Activated naive CD8-positive, alpha-beta T cell treated with anti-CD3 and anti-CD28 coated beads for 36 hours (primary cell): ENCODE measurements at regions not wholly inside any gene's neighbourhood (a gene's known extent, or its start where the extent isn't known, plus 50 kb on each side); places are given as distances from the start of the nearest gene placed in this dataset.
A peak's percentile ranks its signal among the peaks of the same experiment; 100 is the strongest.
"Not testable (repeated sequence)": the region's sequence is repeated elsewhere in the genome, so short reads cannot be mapped to it uniquely, and the experiment has no call there.

Experiments
- DNase-seq: peaks from one replicate; pipeline ENCODE4 v3.0.0; 2021
- H3K27ac Mint-ChIP-seq: one replicate; pipeline ENCODE4 v1.8.0; 2022; ENCODE audit warnings: mild to moderate bottlenecking, moderate library complexity, mixed read lengths
- H3K27me3 Mint-ChIP-seq: one replicate; pipeline ENCODE4 v1.8.0; 2022; ENCODE audit warnings: mild to moderate bottlenecking, mixed read lengths
- H3K36me3 Mint-ChIP-seq: one replicate; pipeline ENCODE4 v1.8.0; 2021; ENCODE audit warnings: mild to moderate bottlenecking, mixed read lengths
- H3K4me1 Mint-ChIP-seq: one replicate; pipeline ENCODE4 v1.8.0; 2021; ENCODE audit warnings: mixed read lengths
- H3K4me3 Mint-ChIP-seq: one replicate; pipeline ENCODE4 v1.8.0; 2022; ENCODE audit warnings: mild to moderate bottlenecking, moderate library complexity, mixed read lengths
- H3K9me3 Mint-ChIP-seq: one replicate; pipeline ENCODE4 v1.8.0; 2022; ENCODE audit warnings: mixed read lengths

DNA sequence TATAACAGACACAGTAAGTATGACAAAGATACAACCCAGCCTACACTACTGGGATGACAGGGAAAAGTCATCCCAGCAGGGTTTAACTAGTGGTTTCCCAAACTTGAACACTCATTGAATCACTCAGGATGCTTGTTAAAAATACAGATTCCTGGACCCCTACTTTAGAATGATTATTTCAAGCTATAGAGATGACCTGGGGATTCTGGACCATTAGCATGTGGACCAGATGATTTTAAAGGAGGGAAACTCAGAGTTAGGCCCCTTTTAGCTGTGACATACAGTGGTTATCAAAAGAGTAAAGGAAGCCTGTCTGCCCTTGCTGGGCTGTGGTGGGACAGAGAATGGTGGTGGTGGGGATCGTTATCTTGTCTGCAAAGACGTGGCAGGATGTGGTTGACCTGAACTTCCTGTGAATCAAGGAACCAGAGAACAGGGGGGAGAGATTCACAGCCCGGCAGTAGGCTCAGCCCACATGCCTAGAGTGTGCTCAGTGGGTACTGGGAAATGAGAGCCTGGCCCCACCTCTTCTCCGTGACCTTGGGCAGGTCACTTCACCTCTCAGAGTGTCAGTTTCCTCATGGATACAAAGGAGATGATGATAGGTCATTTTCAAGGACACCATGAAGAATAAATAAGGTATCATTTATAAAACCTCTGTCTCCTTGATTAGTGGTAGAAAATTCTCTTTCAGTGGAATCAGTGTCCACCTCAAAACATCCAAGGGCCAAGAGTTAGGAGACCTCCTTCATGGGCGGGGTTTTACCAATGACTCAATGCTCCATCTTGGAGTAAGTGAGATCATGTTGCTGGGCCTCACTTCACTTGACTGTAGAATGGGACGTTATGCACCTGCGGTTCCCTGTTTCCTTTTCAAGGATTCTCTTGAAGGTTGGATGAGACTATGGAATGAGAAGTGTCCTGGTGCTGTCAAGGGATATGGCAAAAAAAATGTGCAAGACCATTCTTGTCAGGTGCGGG is 306.5 kb downstream of the RPLP1 start:
- peaks cover 22% of the 10 kb centered on the region for H3K9me3 Mint-ChIP-seq
- peak overlapping the region; percentile 89 for H3K27ac Mint-ChIP-seq
- H3K36me3 Mint-ChIP-seq: peaks cover 27% of the 10 kb centered on the region

DNA sequence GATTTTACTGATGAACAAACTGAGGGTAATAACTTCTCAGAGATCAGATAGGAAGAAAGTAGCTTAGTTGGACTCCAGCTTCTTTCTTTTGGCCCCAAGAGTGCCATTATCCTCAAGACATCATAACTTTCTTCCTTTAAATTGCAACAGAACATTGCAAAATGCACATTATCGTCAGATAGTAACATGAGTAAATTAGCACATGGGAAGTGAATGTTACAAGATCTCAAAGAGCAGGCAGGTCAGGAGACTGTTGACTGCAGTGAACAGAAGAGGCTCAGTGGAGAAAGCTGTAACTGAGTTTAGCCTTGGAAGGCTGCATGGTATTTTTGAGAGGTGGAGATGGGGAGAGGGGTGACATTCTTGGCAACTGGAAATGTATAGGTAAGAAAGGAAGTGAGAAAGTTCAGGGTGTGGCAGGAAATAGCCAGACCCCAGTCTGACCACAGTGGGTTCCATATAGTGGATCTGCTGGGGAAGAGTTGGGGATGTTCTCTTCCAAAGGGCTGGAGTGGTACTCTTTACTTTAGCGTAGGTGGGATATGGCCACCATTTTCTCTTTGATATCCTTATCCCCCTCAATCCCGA is 307.7 kb downstream of the RPLP1 start:
- Mint-ChIP-seq H3K9me3 (peaks cover 17% of the 10 kb centered on the region), H3K4me3 (peak overlapping the region; percentile 13), H3K27ac (peak overlapping the region; percentile 89), H3K4me1 (peaks cover 71% of the 10 kb centered on the region), H3K27me3 (peaks cover 3% of the 10 kb centered on the region), H3K36me3 (peaks cover 19% of the 10 kb centered on the region)
- DNase-seq: peak; percentile 41

More for the DNA sequence above, 306.5 kb downstream of the RPLP1 start:
- DNase-seq: peak; percentile 86
- Mint-ChIP-seq H3K4me1 (peaks cover 79% of the 10 kb centered on the region), H3K27me3 (peaks cover 7% of the 10 kb centered on the region), H3K4me3 (peak overlapping the region; percentile 47)

DNA sequence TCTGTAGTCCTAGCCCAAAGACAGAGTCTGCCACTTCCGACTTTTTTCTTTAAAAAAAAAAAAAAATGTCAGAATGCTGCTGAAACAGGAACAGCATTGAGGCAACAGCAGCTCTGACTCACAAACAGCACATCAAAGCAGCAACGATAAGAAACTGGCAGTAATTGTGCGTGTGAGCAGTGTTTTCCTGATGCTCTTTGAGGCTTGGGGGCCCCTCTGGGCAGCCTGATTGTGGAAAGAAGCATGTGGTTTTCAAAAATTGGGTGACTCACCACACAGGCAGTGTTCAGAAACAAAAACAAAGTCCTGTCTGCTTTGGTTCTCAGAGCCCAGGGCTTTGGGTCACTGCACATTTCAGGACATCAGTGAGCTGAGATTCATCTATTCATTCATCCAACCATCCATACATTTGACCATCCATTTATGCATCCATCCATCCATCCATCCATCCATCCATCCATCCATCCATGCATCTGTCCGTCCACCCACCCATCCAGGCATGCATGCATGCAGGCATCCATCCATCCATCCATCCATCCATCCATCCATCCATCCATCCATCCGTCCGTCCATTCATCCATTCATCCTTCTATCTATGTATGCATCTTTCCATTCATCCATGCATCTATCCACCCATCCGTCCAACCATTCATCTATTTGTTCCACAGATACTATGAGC is 308.4 kb downstream of the RPLP1 start:
- H3K9me3 Mint-ChIP-seq: peaks cover 17% of the 10 kb centered on the region
- H3K27me3 Mint-ChIP-seq: peaks cover 3% of the 10 kb centered on the region
- DNase-seq: peak; percentile 84
- H3K4me3 Mint-ChIP-seq: peak overlapping the region; percentile 47
- H3K36me3 Mint-ChIP-seq: peaks cover 16% of the 10 kb centered on the region
- H3K27ac Mint-ChIP-seq: peak overlapping the region; percentile 89
- peaks cover 69% of the 10 kb centered on the region for H3K4me1 Mint-ChIP-seq

DNA sequence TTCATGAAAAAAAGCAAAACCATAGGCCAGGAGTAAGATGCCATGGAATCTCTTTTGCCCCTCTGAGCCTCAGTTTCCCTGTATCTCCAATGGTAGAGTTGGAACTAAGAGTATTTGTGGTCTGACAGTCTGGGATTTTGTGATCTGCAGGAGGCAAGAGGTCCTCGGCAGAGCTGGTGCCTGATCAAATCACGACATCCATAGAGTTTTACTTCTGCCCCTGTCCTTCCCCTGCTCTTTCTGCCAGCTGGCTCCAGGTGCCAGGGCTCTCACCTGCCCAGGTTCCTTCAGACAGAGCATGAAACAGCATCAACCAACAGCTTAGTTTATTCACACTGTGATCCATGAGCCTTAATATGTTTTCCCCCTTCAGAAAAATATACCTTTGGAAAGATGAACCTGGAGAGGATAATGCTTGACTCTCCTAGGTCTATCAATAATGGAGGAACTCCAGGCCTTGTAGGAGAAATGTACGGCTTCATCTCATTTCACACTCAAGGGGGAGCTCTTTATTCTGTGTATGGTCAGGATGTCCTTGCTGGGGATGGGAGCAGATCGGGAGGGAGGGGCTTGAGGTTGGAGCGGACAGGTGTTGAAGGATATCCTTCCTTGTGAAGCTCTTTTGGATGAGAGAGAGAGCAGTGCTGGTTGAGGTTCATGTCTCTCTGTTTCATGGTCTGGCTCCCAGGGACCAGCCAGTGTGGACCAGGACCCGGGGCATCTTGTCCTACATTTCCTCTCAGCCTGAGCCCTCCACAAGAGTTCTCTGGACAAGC is 309.9 kb downstream of the RPLP1 start:
- Mint-ChIP-seq H3K27me3 (peaks cover 3% of the 10 kb centered on the region), H3K9me3 (peaks cover 24% of the 10 kb centered on the region), H3K27ac (peak overlapping the region; percentile 89), H3K36me3 (peaks cover 13% of the 10 kb centered on the region), H3K4me3 (no peak overlapping the region), H3K4me1 (peaks cover 59% of the 10 kb centered on the region)
- DNase-seq: no peak

DNA sequence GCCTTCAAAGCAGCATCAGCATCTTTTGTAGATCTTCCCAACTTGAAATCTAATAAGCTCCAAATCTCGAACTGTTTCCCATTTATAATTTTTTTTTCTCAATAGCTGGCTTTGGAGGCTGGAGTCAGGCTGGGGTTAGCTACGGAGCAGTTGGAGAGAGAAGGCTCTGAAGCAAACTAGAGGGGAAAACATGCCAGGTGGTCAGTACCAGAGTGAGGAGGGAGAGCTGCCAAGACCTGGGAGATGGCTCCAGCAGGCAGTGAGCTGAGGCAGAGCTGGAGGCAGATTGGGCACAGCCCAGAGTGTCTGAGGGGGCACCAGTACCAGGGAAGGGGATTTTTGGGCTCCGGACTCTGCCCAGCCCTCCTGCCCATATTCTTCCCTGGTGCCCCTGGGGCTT is 311.2 kb downstream of the RPLP1 start:
- Mint-ChIP-seq H3K27ac (peak overlapping the region; percentile 42), H3K4me1 (peaks cover 49% of the 10 kb centered on the region), H3K36me3 (peaks cover 13% of the 10 kb centered on the region), H3K9me3 (peaks cover 24% of the 10 kb centered on the region), H3K27me3 (peaks cover 3% of the 10 kb centered on the region), H3K4me3 (no peak overlapping the region)
- DNase-seq: no peak

DNA sequence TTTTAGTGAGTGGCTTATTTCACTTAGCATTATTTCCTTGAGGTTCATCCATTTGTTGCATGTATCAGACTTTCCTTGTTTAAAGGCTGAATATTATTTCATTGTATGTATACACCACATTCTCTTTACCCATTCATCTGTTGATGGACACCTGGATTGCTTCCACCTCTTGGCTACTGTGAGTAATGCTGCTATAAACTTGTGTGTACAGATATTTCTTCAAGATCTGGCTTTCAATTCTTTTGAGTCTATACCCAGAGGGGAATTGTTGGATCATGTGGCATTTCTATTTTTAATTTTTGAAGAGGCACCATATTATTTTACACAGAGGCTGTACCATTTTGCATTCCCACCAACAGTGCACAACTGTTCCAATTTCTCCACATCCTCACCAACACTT is 313.5 kb downstream of the RPLP1 start:
- H3K4me1 Mint-ChIP-seq: peaks cover 33% of the 10 kb centered on the region
- DNase-seq: no peak
- H3K27ac Mint-ChIP-seq: no peak overlapping the region
- no peak overlapping the region for H3K4me3 Mint-ChIP-seq
- H3K9me3 Mint-ChIP-seq: peaks cover 13% of the 10 kb centered on the region
- H3K36me3 Mint-ChIP-seq: peaks cover 5% of the 10 kb centered on the region
- H3K27me3 Mint-ChIP-seq: peaks cover 7% of the 10 kb centered on the region

DNA sequence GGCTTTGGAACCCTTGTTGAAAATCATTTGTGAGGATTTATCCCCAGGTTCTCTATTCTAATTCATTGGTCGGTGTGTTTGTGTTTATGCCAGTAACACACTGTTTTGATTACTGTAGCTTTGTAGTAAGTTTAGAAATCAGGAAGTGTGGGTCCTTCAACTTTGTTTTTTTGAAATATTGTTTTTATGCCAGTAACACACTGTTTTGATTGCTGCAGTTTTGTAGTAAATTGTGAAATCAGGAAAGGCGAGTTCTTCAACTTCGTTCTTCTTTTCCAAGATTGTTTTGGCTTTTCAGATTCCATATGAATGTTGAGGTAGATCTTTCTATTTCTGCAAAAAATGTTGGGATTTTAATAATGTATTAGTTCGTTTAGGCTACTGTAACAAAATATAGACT is 314.6 kb downstream of the RPLP1 start:
- Mint-ChIP-seq H3K27me3 (peaks cover 14% of the 10 kb centered on the region), H3K36me3 (no peaks in the 10 kb centered on the region)

DNA sequence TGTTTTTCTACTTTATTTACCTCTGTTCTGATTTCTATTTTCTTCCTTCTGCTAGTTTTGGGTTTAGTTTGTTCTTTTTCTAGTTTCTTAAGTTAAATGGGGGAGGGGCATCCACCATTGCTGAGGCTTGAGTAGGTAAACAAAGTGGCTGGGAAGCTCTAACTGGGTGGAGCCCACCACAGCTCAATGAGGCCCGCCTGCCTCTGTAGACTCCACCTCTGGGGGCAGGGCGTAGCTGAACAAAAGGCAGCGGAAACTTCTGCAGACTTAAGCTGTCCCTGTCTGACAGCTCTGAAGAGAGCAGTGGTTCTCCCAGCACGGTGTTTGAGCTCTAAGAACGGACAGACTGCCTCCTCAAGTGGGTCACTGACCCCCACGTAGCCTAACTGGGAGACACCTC is 316.7 kb downstream of the RPLP1 start:
- H3K9me3 Mint-ChIP-seq: peaks cover 11% of the 10 kb centered on the region
- H3K36me3 Mint-ChIP-seq, DNase-seq, H3K27ac Mint-ChIP-seq, H3K4me3 Mint-ChIP-seq: not testable (repeated sequence)
- H3K27me3 Mint-ChIP-seq: peaks cover 21% of the 10 kb centered on the region
- H3K4me1 Mint-ChIP-seq: peaks cover 16% of the 10 kb centered on the region

More for the DNA sequence above, 314.6 kb downstream of the RPLP1 start:
- Mint-ChIP-seq H3K9me3 (peaks cover 7% of the 10 kb centered on the region), H3K4me3 (no peak overlapping the region), H3K27ac (no peak overlapping the region), H3K4me1 (peaks cover 23% of the 10 kb centered on the region)
- no peak for DNase-seq

DNA sequence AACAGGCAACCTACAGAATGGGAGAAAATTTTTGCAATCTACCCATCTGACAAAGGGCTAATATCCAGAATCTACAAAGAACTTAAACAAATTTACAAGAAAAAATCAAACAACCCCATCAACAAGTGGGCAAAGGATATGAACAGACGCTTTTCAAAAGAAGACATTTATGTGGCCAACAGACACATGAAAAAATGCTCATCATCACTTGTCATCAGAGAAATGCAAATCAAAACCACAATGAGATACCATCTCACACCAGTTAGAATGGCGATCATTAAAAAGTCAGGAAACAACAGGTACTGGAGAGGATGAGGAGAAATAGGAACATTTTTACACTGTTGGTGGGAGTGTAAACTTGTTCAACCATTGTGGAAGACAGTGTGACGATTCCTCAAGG is 321.6 kb downstream of the RPLP1 start:
- H3K27me3 Mint-ChIP-seq: peaks cover 25% of the 10 kb centered on the region
- H3K4me1 Mint-ChIP-seq, H3K9me3 Mint-ChIP-seq: not testable (repeated sequence)

DNA sequence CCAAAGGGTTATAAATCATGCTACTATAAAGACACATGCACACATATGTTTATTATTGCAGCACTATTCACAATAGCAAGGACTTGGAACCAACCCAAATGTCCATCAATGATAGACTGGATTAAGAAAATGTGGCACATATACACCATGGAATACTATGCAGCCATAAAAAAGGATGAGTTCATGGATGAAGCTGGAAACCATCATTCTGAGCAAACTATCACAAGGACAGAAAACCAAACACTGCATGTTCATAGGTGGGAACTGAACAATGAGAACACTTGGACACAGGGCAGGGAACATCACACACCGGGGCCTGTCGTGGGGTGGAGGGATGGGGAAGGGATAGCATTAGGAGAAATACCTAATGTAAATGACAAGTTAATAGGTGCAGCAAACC is 322.1 kb downstream of the RPLP1 start:
- H3K4me1 Mint-ChIP-seq, H3K4me3 Mint-ChIP-seq, DNase-seq, H3K27ac Mint-ChIP-seq, H3K36me3 Mint-ChIP-seq, H3K9me3 Mint-ChIP-seq: not testable (repeated sequence)
- H3K27me3 Mint-ChIP-seq: peaks cover 24% of the 10 kb centered on the region

More for the DNA sequence above, 321.6 kb downstream of the RPLP1 start:
- not testable (repeated sequence) for H3K4me3 Mint-ChIP-seq, H3K36me3 Mint-ChIP-seq, DNase-seq, H3K27ac Mint-ChIP-seq

DNA sequence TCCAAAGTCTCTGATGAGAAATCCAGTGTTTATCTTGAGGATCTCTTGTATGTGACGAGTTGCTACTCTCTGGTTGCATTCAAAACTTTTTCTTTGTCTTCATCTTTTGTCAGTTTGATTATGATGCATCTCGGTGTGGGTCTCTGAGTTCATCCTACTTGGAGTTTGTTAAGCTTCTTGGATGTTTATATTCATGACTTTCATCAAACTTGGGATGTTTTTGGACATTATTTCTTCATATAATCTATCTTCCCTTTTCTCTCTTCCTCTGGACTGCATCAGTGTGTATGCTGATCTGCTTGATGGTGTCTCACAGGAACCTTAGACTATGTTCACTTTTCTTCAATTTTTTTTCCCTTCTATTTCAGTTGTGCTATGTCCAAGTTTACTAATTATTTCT is 320.4 kb downstream of the TLE3 start:
- Mint-ChIP-seq H3K4me3 (no peak overlapping the region), H3K36me3 (no peaks in the 10 kb centered on the region)

DNA sequence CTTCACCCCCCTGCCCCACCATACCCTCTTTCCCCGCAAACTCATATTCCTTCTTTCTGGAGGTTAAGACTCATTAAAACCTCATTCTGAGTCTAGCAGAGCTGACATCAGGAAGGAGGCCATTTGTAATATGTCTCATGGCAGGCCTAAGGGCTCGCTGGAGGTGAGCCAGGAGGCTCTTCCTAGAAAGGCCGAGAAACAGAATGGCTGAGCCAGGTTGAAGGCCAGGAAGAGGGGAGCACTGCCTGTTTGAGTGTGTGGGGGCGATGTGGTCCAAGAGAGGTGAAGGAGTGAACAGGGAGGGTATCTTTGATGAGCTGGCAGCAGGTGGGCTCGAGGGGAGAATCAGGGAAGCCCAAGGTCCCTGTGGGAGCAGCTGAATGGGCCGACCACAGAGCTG is 317.3 kb downstream of the TLE3 start:
- Mint-ChIP-seq H3K9me3 (peaks cover 4% of the 10 kb centered on the region), H3K27ac (no peak overlapping the region), H3K36me3 (peaks cover 1% of the 10 kb centered on the region), H3K4me3 (no peak overlapping the region), H3K27me3 (peaks cover 25% of the 10 kb centered on the region), H3K4me1 (peaks cover 20% of the 10 kb centered on the region)
- no peak for DNase-seq

More for the DNA sequence above, 320.4 kb downstream of the TLE3 start:
- Mint-ChIP-seq H3K4me1 (peaks cover 12% of the 10 kb centered on the region), H3K27ac (no peak overlapping the region), H3K27me3 (peaks cover 9% of the 10 kb centered on the region), H3K9me3 (peaks cover 9% of the 10 kb centered on the region)
- DNase-seq: no peak

DNA sequence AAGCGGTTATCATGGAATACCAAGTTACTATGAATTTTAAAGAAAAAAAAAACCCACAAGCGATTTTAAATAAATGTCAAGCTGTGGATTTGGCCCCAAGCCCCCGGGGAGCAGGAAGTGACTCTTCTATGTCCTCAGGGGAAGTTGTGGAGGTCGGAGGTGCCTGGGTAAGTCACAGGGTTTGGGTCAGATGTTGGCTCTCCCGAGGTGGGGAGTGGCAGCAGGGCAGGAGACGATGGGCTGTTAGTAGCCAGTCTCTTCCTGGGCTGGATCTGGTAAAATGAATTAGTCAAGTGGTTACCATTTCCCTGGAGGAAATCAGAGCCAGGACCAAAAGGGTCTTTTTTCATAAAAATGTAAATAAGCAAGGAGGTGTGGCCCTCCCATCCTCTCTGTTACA is 316.7 kb downstream of the TLE3 start:
- Mint-ChIP-seq H3K27ac (no peak overlapping the region), H3K27me3 (peaks cover 31% of the 10 kb centered on the region), H3K9me3 (peaks cover 4% of the 10 kb centered on the region), H3K4me3 (no peak overlapping the region), H3K36me3 (peaks cover 1% of the 10 kb centered on the region), H3K4me1 (peaks cover 20% of the 10 kb centered on the region)
- DNase-seq: no peak

DNA sequence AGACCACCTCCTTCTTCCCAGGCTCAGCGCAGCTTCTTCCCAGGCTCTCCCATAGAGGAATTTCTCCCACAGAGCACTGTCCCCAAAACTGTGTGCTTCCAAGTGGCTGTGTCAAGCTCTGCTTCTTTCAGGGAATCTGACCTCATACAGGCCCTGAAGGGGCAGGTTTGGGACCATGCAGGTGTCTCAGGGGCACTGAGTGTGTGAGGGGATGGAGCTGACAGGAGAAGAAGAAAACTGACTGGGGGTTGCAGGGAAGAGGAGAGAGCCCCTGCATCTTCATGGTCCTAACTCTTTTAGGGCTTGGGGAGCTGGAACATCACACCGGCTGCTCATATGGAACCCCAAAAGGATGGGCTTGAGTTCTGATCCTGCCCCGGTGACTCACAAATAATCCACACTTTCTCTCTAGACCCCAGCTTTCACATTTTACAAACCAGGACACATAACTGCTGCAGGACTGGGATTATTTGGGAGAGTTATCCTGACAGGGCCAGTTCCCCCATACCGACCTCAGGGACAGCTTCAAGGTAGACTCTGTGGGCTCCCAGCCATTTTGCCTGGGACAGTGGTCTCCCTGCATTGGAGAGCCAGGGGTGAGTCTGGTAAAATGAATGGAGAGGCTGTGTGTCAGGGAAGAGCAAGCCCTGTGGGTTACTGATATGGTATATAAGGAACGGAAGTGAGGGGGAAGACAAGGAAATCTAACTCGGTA is 316.1 kb downstream of the TLE3 start:
- peaks cover 20% of the 10 kb centered on the region for H3K4me1 Mint-ChIP-seq
- peaks cover 1% of the 10 kb centered on the region for H3K36me3 Mint-ChIP-seq
- peaks cover 32% of the 10 kb centered on the region for H3K27me3 Mint-ChIP-seq
- no peak for DNase-seq
- no peak overlapping the region for H3K27ac Mint-ChIP-seq
- H3K9me3 Mint-ChIP-seq: peaks cover 3% of the 10 kb centered on the region
- H3K4me3 Mint-ChIP-seq: no peak overlapping the region
